NCI-H2081 treated with DMSO at 0.1 percent for 48 hours (cell line): ENCODE measurements at regions not wholly inside any gene's neighbourhood (a gene's known extent, or its start where the extent isn't known, plus 50 kb on each side); places are given as distances from the start of the nearest gene placed in this dataset.

Source experiments
- DNase-seq: peaks from one replicate; lab custom pipeline; 2025; lab: John Stamatoyannopoulos, UW

GRCh38 chr1:23639460-23640095 is 52.0 kb upstream of the RPL11 start:
- no peak for DNase-seq

- no peak for DNase-seq
Observed at GRCh38 chr1:23638786-23639241, 52.8 kb upstream of the RPL11 start.

- DNase-seq, result no peak
Observed at GRCh38 chr1:23638188-23638619, 53.4 kb upstream of the RPL11 start.

- DNase-seq, result no peak
Observed at GRCh38 chr1:23636009-23636408, 55.6 kb upstream of the RPL11 start.

- DNase-seq, result peak; percentile 49
Observed at GRCh38 chr1:23634840-23635651, 56.6 kb upstream of the RPL11 start.

- DNase-seq, result no peak
Observed at GRCh38 chr1:23634518-23634839, 57.1 kb upstream of the RPL11 start.

- DNase-seq, result no peak
Observed at GRCh38 chr1:23632479-23633160, 59.0 kb upstream of the RPL11 start.

GRCh38 chr1:23629708-23630290 is 61.8 kb upstream of the RPL11 start:
- DNase-seq, result no peak

GRCh38 chr1:23628951-23629387 is 62.6 kb upstream of the RPL11 start:
- no peak for DNase-seq

- no peak for DNase-seq
Observed at GRCh38 chr1:23627069-23627735, 64.4 kb upstream of the RPL11 start.

GRCh38 chr1:23625929-23626535 is 65.6 kb upstream of the RPL11 start:
- no peak for DNase-seq

- DNase-seq, result no peak
Observed at GRCh38 chr1:23625459-23625858, 66.1 kb upstream of the RPL11 start.

- no peak for DNase-seq
Observed at GRCh38 chr1:23624440-23624839, 65.1 kb upstream of the ID3 start.

- no peak for DNase-seq
Observed at GRCh38 chr1:23622284-23622683, 63.0 kb upstream of the ID3 start.

- no peak for DNase-seq
Observed at GRCh38 chr1:23620605-23621004, 61.3 kb upstream of the ID3 start.

GRCh38 chr1:23619299-23620188 is 60.2 kb upstream of the ID3 start:
- DNase-seq, result peak; percentile 87

GRCh38 chr1:23618586-23619083 is 59.3 kb upstream of the ID3 start:
- DNase-seq, result no peak

GRCh38 chr1:23617084-23617521 is 57.8 kb upstream of the ID3 start:
- DNase-seq, result no peak

- DNase-seq, result no peak
Observed at GRCh38 chr1:23616292-23616824, 57.1 kb upstream of the ID3 start.

GRCh38 chr1:23615852-23616251 is 56.6 kb upstream of the ID3 start:
- DNase-seq, result no peak
